Thyroid gland (tissue), 4 donors: ENCODE measurements at regions not wholly inside any gene's neighbourhood (a gene's known extent, or its start where the extent isn't known, plus 50 kb on each side); places are given as distances from the start of the nearest gene placed in this dataset.

Source experiments
- CTCF ChIP-seq, 6 experiments: fragments of 200-600 bp in 3 of 6; fragments of 450-650 bp in 3 of 6; sonication (generic) in 3 of 6; IDR thresholded peaks; one replicate each; pipeline ENCODE4 v1.5.1; 2016 to 2019; ENCODE audit warnings: antibody characterized with exemption in 6 of 6, mild to moderate bottlenecking in 2 of 6, inconsistent platforms in 1 of 6, moderate library complexity in 1 of 6
- POLR2A ChIP-seq, 2 donors: fragments of 450-650 bp; IDR thresholded peaks; one replicate each; pipeline ENCODE4 v1.6.1; 2017; ENCODE audit warnings: antibody characterized with exemption in 2 of 2, mild to moderate bottlenecking in 2 of 2, moderate library complexity in 1 of 2

GRCh38 chr5:68652534-68652965 is 437.0 kb downstream of the PIK3R1 start:
- TF ChIP-seq CTCF (IDR thresholded peaks at IDR 0.05) (no peak), POLR2A (IDR thresholded peaks at IDR 0.05) (no peak)
